Stomach (tissue), 8 donors: ENCODE measurements at regions not wholly inside any gene's neighbourhood (a gene's known extent, or its start where the extent isn't known, plus 50 kb on each side); places are given as distances from the start of the nearest gene placed in this dataset.

Experiments used
- DNase-seq, 2 donors: peaks; one replicate each; pipeline versions ENCODE4 v3.0.0 to v3.0.0-alpha.2; 2013 to 2019
- H3K27ac ChIP-seq, 5 donors: fragments of 200-600 bp in 4 of 5; sonication (generic) in 4 of 5; one replicate each; pipeline ENCODE4 v1.5.1; 2013 to 2019; ENCODE audit warnings: mild to moderate bottlenecking in 1 of 5, moderate library complexity in 1 of 5
- H3K27me3 ChIP-seq, 3 donors: fragments of 200-600 bp; sonication (generic); one replicate each; pipeline ENCODE4 v1.5.1; 2017 to 2019; ENCODE audit warnings: mixed run types in 1 of 3
- H3K36me3 ChIP-seq, 4 donors: fragments of 200-600 bp; sonication (generic); 1 replicate in 3 of 4; 2 replicates in 1 of 4; pipeline ENCODE4 v1.5.1; 2016 to 2019
- H3K4me1 ChIP-seq, 4 donors: fragments of 200-600 bp; sonication (generic); one replicate each; pipeline ENCODE4 v1.5.1; 2016 to 2019
- H3K4me3 ChIP-seq, 4 donors: fragments of 200-600 bp; sonication (generic) in 3 of 4; one replicate each; pipeline ENCODE4 v1.5.1; 2016 to 2019; ENCODE audit warnings: mild to moderate bottlenecking in 1 of 4
- H3K9me3 ChIP-seq, 4 donors: fragments of 200-600 bp; sonication (generic); one replicate each; pipeline ENCODE4 v1.5.1; 2016 to 2019
- CTCF ChIP-seq, 7 experiments: fragments of 450-650 bp in 4 of 7; fragments of 200-600 bp in 3 of 7; sonication (generic) in 3 of 7; IDR thresholded peaks; one replicate each; pipeline ENCODE4 v1.5.1; 2016 to 2019; ENCODE audit warnings: antibody characterized with exemption in 7 of 7, control low read depth in 2 of 7, mild to moderate bottlenecking in 1 of 7
- EP300 ChIP-seq: sonication (generic); formaldehyde crosslinking; IDR thresholded peaks from one replicate; pipeline ENCODE4 v1.6.1; 2017; ENCODE audit warnings: antibody characterized with exemption
- POLR2A ChIP-seq, 4 donors: fragments of 450-650 bp; IDR thresholded peaks; one replicate each; pipeline ENCODE4 v1.6.1; 2016; ENCODE audit warnings: antibody characterized with exemption in 4 of 4, control low read depth in 2 of 4, mild to moderate bottlenecking in 1 of 4, moderate library complexity in 1 of 4
- POLR2AphosphoS5 ChIP-seq, 3 donors: sonication (generic); formaldehyde crosslinking; IDR thresholded peaks; one replicate each; pipeline ENCODE4 v1.6.1; 2016; ENCODE audit warnings: antibody characterized with exemption in 3 of 3
- WGBS, 5 donors: extraction: QIAGEN DNeasy Blood & Tissue Kit in 3 of 5; methylation state at CpG; one replicate each; pipeline versions ENCODE4 v1.1.5 to v1.1.7; 2013 to 2018; 5-methylcytosine and 5-hydroxymethylcytosine counted together
- intact Hi-C: fragments of 100-400 bp; cut with DNase I; formaldehyde crosslinking; loops from one replicate; pipeline ENCODE4 v1.15.1; 2023; ENCODE audit warnings: low total_unique reads
- donor health status: healthy with polysubstance abuse.
- donor health status: Bipolar disorder and iron deficiency.
- donor health status: healthy.

- H3K36me3 ChIP-seq = no peaks in the 10 kb centered on the region
- intact Hi-C loops = no loop called here
Measured at GRCh38 chrX:44451056-44451455, 91.6 kb downstream of the FUNDC1 start.

GRCh38 chrX:44447214-44447613, 95.4 kb downstream of the FUNDC1 start:
- no peak for TF ChIP-seq EP300
- TF ChIP-seq POLR2AphosphoS5 (IDR thresholded peaks at IDR 0.05) = peak in 1 of 3 donors; percentile 25
- DNase-seq = no peak
- Histone ChIP-seq H3K27ac (peak overlapping the region in 3 of 5 donors; percentile 44 to 51 (median 46)), H3K4me3 (no peak overlapping the region), H3K27me3 (no peaks in the 10 kb centered on the region), H3K9me3 (no peaks in the 10 kb centered on the region), H3K36me3 (no peaks in the 10 kb centered on the region), H3K4me1 (peaks cover 0 to 6% (median 0%) of the 10 kb centered on the region in 4 donors)
- intact Hi-C loops = no loop called here
- 16 to 28% (median 25%) methylated on average over 2 of the region's 2 CpGs for WGBS, 5 donors

More at GRCh38 chrX:44451056-44451455, 91.6 kb downstream of the FUNDC1 start:
- no peaks in the 10 kb centered on the region for H3K9me3 ChIP-seq
- no peak overlapping the region for H3K4me3 ChIP-seq
- DNase-seq = no peak
- no peaks in the 10 kb centered on the region for H3K27me3 ChIP-seq
- 81 to 94% (median 86%) methylated on average over 5 of the region's 5 CpGs for WGBS, 5 donors
- H3K27ac ChIP-seq = no peak overlapping the region
- TF ChIP-seq POLR2AphosphoS5 (IDR thresholded peaks at IDR 0.05) = no peak
- TF ChIP-seq CTCF (IDR thresholded peaks at IDR 0.05) = no peak
- no peak for TF ChIP-seq EP300
- no peak for TF ChIP-seq POLR2A (IDR thresholded peaks at IDR 0.05)
- H3K4me1 ChIP-seq = peaks cover 0 to 6% (median 0%) of the 10 kb centered on the region in 4 donors

- DNase-seq = no peak
- Histone ChIP-seq H3K27ac (no peak overlapping the region), H3K4me1 (peaks cover 0 to 11% (median 4%) of the 10 kb centered on the region in 4 donors), H3K36me3 (no peaks in the 10 kb centered on the region), H3K9me3 (no peaks in the 10 kb centered on the region), H3K27me3 (no peaks in the 10 kb centered on the region), H3K4me3 (no peak overlapping the region)
- TF ChIP-seq POLR2A (IDR thresholded peaks at IDR 0.05) (no peak), POLR2AphosphoS5 (IDR thresholded peaks at IDR 0.05) (no peak), EP300 (no peak), CTCF (IDR thresholded peaks at IDR 0.05) (no peak)
- intact Hi-C loops = no loop called here
- 0 to 14% (median 3%) methylated on average over 2 of the region's 2 CpGs for WGBS, 5 donors
Measured at GRCh38 chrX:44440006-44440405, 96.5 kb upstream of the EFHC2 start.

- Histone ChIP-seq H3K9me3 (no peaks in the 10 kb centered on the region), H3K27ac (peak overlapping the region in 3 of 5 donors; percentile 11 to 32 (median 17)), H3K4me3 (no peak overlapping the region), H3K36me3 (no peaks in the 10 kb centered on the region), H3K27me3 (no peaks in the 10 kb centered on the region), H3K4me1 (peaks cover 0 to 11% (median 4%) of the 10 kb centered on the region in 4 donors)
- DNase-seq = peak in 1 of 2 donors; percentile 47
- TF ChIP-seq CTCF (IDR thresholded peaks at IDR 0.05) (no peak), POLR2AphosphoS5 (IDR thresholded peaks at IDR 0.05) (peak in 2 of 3 donors; percentile 59 to 74)
- WGBS, 5 donors = 15 to 44% (median 27%) methylated on average over 2 of the region's 2 CpGs
- intact Hi-C loops = no loop called here
Measured at GRCh38 chrX:44439242-44439794, 95.8 kb upstream of the EFHC2 start.

- Histone ChIP-seq H3K27me3 (no peaks in the 10 kb centered on the region), H3K36me3 (no peaks in the 10 kb centered on the region), H3K27ac (no peak overlapping the region), H3K9me3 (no peaks in the 10 kb centered on the region), H3K4me3 (no peak overlapping the region), H3K4me1 (peaks cover 0 to 8% (median 3%) of the 10 kb centered on the region in 4 donors)
- DNase-seq = no peak
- intact Hi-C loops = no loop called here
- TF ChIP-seq CTCF (IDR thresholded peaks at IDR 0.05) = no peak
- TF ChIP-seq EP300 = no peak
- no peak for TF ChIP-seq POLR2A (IDR thresholded peaks at IDR 0.05)
- no peak for TF ChIP-seq POLR2AphosphoS5 (IDR thresholded peaks at IDR 0.05)
Measured at GRCh38 chrX:44435047-44435446, 91.6 kb upstream of the EFHC2 start.
